ENCODE measurements at regions not wholly inside any gene's neighbourhood (a gene's known extent, or its start where the extent isn't known, plus 50 kb on each side); places are given as distances from the start of the nearest gene placed in this dataset.

GRCh38 chr14:104464907-104465306 lies 114.7 kb upstream of the C14orf180 start:
- no peak for TF ChIP-seq CTCF (IDR thresholded peaks at IDR 0.05)
- TF ChIP-seq HMGXB4 (CRISPR knock-in tag; IDR thresholded peaks at IDR 0.05; ENCODE audit: borderline replicate concordance): no peak
- TF ChIP-seq CHD2 (IDR thresholded peaks at IDR 0.05; ENCODE audit: low read length, partially characterized antibody): no peak
- no peak for TF ChIP-seq ZSCAN20 (CRISPR knock-in tag; IDR thresholded peaks at IDR 0.05)
- TF ChIP-seq MAFK (IDR thresholded peaks at IDR 0.05; ENCODE audit: partially characterized antibody): no peak
- no peak for TF ChIP-seq RARB (CRISPR knock-in tag; IDR thresholded peaks at IDR 0.05)
- TF ChIP-seq, protein P1, sequence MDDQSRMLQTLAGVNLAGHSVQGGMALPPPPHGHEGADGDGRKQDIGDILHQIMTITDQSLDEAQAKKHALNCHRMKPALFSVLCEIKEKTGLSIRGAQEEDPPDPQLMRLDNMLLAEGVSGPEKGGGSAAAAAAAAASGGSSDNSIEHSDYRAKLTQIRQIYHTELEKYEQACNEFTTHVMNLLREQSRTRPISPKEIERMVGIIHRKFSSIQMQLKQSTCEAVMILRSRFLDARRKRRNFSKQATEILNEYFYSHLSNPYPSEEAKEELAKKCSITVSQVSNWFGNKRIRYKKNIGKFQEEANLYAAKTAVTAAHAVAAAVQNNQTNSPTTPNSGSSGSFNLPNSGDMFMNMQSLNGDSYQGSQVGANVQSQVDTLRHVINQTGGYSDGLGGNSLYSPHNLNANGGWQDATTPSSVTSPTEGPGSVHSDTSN (IDR thresholded peaks at IDR 0.05): no peak
- TF ChIP-seq SREBF2 (IDR thresholded peaks at IDR 0.05): no peak
- TF ChIP-seq POLR2A (IDR thresholded peaks at IDR 0.05; ENCODE audit: low read length): no peak
- no peak for TF ChIP-seq KDM5A (IDR thresholded peaks at IDR 0.05)
- TF ChIP-seq KDM1A (IDR thresholded peaks at IDR 0.05; ENCODE audit: low read depth): no peak
- TF ChIP-seq, protein P2, sequence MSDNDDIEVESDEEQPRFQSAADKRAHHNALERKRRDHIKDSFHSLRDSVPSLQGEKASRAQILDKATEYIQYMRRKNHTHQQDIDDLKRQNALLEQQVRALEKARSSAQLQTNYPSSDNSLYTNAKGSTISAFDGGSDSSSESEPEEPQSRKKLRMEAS (IDR thresholded peaks at IDR 0.05): no peak

All from A549 (cell line).